Activated CD4-positive, alpha-beta T cell treated with anti-CD3 and anti-CD28 coated beads, Interleukin-10, Interleukin-2, amounts not matched to agents 100 ng/mL and 50 ng/mL, durations not matched to agents 16 hours and 8 hours (primary cell): ENCODE measurements at regions not wholly inside any gene's neighbourhood (a gene's known extent, or its start where the extent isn't known, plus 50 kb on each side); places are given as distances from the start of the nearest gene placed in this dataset.
A peak's percentile ranks its signal among the peaks of the same experiment; 100 is the strongest.

Experiments used
- DNase-seq: peaks from one replicate; pipeline ENCODE4 v3.0.0-alpha.2; 2020

DNA sequence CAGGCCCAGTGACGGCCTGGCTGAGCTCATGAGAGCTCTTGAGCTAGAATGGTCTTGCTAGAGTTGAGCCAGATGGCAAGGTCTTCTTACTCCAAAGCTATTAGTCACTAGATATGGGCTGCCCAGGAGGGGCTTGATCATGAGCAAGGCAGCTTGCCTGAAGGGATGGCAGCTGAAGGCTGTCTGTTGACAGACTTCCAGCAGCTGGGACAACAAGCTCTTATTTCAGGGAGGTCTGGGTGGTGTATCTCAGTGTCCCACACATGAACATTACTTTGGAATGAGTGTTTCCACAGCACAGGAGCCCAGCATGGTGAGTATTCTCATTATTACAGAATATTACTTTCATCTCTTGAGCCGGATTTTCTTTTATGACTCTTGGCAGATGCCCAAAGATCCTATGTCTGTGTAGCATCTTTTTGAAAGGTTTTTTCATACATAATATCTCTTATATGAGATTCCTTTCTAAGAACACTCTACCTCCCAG, 414.1 kb downstream of the ARHGEF28 start:
- no peak for DNase-seq

DNA sequence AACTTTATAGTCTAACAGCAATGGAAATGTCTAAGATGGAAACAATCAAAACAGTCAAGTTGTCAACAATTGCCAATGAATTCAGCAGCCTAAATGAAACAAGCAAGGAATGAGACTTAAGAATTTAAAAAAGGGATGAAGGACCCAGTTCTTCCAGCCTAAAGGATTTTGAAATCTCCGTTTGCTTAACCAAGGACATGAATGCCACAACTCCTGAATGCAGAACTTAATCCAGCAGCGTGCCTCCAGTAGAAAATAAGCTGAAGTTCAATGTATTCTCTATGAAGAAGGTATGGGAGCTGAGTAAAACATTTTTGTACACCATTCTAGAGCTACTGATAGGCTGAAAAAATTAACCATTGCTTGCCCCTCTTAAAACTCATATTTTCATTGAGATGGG, 411.3 kb downstream of the ARHGEF28 start:
- no peak for DNase-seq

GRCh38 chr5:74035521-74035937, 409.5 kb downstream of the ARHGEF28 start:
- peak; percentile 39 for DNase-seq

GRCh38 chr5:74034733-74035132, 408.7 kb downstream of the ARHGEF28 start:
- no peak for DNase-seq

DNA sequence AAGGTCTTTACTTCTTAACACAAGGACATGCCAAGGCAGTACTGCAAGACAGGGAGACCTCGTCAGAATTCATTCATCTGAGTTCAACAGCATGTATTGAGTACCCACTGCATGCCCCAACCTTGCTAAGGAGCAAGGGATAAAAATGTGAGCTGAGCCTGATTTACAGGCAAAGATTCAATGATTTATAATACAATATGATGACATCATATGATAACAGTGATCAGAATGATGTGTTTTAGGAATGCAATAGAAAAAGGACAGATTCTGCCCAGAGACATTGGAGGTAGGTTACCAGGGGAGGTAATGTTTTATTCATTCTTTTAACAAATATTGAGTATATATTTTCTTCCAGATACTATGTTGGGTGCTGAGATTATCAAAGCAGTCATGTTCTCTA, 406.6 kb downstream of the ARHGEF28 start:
- DNase-seq, result no peak

GRCh38 chr5:74031536-74031935, 405.5 kb downstream of the ARHGEF28 start:
- DNase-seq, result no peak

- DNase-seq, result no peak
These were observed 404.8 kb downstream of the ARHGEF28 start for GRCh38 chr5:74030821-74031220.

DNA sequence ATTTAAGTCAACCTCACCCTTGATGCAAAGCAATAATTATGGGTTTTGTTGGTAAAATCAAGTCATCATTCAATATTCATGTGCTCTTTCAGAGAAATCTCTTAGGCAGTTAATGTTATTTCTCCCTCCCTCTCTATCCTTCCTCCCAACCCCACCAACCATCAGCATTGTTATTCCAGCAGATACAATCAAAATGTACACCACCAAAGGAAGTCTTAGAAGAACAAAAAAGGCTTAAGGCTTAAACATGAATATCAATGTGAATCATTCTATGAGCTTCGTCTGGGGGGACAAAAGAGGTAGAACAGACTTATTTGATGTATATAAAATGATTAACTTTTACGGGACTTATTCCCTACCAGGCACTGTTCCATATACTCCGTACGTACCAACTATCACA, 404.4 kb downstream of the ARHGEF28 start:
- no peak for DNase-seq

DNA sequence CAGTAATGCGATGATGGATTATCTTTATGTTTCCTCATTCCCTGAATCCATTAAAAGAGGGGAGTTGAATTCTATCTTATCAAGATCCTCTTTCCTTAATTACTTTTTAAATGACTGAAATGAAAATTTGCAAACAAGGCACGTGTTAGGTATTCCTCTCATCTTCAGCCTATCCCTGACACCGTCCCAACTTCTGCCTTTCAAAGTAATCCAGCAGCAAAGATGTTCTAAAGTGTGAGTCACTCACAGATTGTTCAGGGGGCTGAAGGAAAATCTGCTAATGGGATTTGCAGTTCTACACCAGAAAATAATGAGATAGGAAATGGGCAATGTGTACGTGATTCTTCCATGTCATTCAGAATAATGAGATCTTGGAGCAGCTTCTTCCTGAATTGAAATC, 403.0 kb downstream of the ARHGEF28 start:
- DNase-seq, result no peak

- no peak for DNase-seq
These were observed 402.4 kb downstream of the ARHGEF28 start for GRCh38 chr5:74028406-74028805.

GRCh38 chr5:74027732-74028338, 401.8 kb downstream of the ARHGEF28 start:
- no peak for DNase-seq

- no peak for DNase-seq
These were observed 400.3 kb downstream of the ARHGEF28 start for GRCh38 chr5:74026310-74026709.

GRCh38 chr5:74021126-74021525, 395.1 kb downstream of the ARHGEF28 start:
- no peak for DNase-seq

- DNase-seq, result no peak
These were observed 394.5 kb downstream of the ARHGEF28 start for GRCh38 chr5:74020503-74020902.

- DNase-seq, result no peak
These were observed 393.9 kb downstream of the ARHGEF28 start for GRCh38 chr5:74019923-74020322.

DNA sequence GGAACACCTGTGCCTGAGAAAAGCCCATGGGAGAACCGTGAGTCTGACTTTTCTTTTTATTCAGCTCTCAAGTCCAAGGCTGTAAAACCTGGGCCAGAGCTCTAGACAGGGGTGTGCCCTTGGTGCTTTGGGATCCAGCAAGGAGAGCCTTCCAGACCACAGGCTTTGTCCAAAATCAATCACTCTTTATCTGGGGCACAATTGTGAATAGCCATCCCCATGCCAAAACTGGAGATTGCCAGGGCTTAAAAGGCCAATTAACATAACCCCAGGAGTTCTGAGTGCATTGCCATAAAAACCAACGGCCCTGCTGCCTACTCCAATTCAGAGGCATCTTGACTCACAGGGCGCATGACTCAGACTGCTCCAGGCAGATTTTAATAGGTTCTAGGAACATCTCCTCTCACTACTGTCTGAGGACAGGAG, 391.8 kb downstream of the ARHGEF28 start:
- no peak for DNase-seq

DNA sequence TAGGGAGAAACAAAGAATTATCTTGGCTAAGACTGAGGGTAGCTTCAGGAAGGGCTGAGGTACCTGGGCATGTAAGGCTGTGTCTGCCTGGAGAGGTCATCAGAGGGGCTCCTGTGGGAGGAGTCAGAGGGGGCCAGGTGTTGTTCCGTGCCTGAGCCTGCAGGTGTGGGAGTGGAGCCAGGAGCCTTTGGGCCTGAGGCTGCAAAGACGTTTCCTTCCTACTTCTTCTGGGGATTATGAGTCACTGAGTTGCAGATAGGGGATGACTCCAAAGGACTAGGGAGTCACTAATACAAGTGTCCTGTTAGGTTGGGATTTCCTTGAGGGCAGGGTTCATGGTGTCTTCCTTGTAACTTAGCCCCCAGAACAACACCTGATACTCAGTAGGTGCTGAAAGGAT, 391.1 kb downstream of the ARHGEF28 start:
- DNase-seq, result no peak

GRCh38 chr5:74016373-74016772, 390.4 kb downstream of the ARHGEF28 start:
- peak; percentile 5 for DNase-seq

GRCh38 chr5:74015716-74016115, 389.7 kb downstream of the ARHGEF28 start:
- DNase-seq, result no peak

DNA sequence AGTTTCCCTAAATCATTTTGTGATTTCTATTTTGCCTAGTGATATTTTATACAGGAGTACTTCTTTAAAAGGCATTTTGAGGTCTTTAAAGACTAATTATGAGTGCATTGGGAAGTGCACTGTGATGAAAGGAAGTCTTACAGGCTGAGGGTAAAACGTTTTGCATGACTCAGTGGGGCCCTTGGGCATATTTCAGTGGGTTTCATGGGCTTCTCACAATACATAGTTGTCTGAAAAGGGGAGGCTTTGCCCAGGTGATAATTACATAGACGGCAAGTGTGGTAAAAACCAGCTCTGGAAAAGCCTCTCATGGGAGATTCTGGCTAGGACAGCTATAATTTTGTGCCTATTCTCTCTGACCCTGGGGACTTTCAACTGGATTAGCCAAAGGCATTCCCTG, 387.2 kb downstream of the ARHGEF28 start:
- no peak for DNase-seq

DNA sequence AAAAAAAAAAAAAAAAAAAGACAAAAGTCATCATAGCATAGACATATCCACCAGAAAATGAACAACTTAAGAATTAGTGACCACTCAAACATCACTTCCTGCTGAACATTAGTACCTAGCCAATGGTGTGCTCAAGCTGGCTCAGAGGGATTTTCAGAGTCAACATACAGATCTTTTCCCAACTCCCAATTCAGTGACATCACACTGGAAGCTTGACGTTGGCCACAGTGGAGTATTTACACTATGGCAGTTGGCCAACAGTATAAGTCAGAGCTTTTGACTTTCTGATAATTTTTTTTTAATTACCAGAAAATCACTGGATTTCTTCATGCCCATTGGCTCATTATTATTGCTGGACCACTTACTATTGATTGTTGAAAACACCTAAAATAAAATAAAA, 383.5 kb downstream of the ARHGEF28 start:
- no peak for DNase-seq

DNA sequence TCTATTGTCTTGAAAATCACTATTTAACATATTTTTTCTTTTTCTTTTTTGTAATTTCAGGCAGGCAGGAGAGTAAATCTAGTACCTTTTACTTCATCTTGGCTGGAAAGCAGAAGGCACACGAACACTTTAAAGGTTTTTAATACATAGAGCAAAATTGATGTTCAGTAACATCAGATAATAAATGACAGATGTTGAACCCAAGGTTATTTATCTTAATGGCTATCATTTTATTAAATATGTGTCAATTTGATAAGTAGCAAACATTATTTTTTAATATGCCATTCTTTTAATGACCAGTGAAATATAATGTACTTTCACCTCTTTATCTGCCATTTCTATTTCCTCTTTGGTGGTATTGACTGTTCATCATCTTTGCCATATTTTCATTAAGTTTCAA, 381.2 kb downstream of the ARHGEF28 start:
- no peak for DNase-seq

GRCh38 chr5:73999297-73999696, 373.3 kb downstream of the ARHGEF28 start:
- DNase-seq, result no peak

- DNase-seq, result no peak
These were observed 372.5 kb downstream of the ARHGEF28 start for GRCh38 chr5:73998489-73998888.

DNA sequence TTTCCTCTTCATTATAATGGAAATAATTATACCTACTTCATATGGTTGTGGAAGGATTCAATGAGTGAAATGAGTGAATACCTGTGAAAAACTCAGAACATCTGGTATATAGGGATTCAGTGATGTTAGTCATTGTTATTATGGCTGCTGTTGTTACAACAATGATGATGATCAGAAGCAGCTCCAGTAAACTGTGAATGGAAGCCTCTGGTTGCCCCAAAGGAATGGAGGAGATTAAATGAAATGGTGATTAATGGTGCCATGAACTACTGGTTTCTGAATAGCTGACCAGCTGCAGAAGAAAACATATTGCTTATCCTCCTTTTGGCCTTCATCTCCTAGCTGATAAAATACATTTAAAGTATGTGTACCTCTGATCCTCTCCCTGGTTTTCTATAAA, 372.0 kb downstream of the ARHGEF28 start:
- no peak for DNase-seq
